Skeletal muscle satellite cell (primary cell): ENCODE measurements at regions not wholly inside any gene's neighbourhood (a gene's known extent, or its start where the extent isn't known, plus 50 kb on each side); places are given as distances from the start of the nearest gene placed in this dataset.
"Not testable (repeated sequence)": the region's sequence is repeated elsewhere in the genome, so short reads cannot be mapped to it uniquely, and the experiment has no call there.

Source experiments
- H3K27me3 ChIP-seq: 2 replicates; pipeline ENCODE4 v1.7.0; 2013; ENCODE audit warnings: low read length; ENCODE audit not compliant: control insufficient read depth, insufficient read depth
- H3K36me3 ChIP-seq: 2 replicates; pipeline ENCODE4 v1.7.0; 2013; ENCODE audit warnings: mild to moderate bottlenecking, control low read depth, low read length; ENCODE audit not compliant: insufficient read depth
- H3K4me1 ChIP-seq: 2 replicates; pipeline ENCODE4 v1.7.0; 2013; ENCODE audit warnings: low read length; ENCODE audit not compliant: control insufficient read depth, insufficient read depth
- H3K4me2 ChIP-seq: 2 replicates; pipeline ENCODE4 v1.7.0; 2013; ENCODE audit warnings: mild to moderate bottlenecking, low read length
- H3K4me3 ChIP-seq: 2 replicates; pipeline ENCODE4 v1.7.0; 2013; ENCODE audit warnings: low read length
- H3K9ac ChIP-seq: 2 replicates; pipeline ENCODE4 v1.7.0; 2013; ENCODE audit warnings: mild to moderate bottlenecking, low read depth, low read length, moderate library complexity
- H3K9me3 ChIP-seq: replicated peaks from 2 replicates; pipeline ENCODE4 v1.7.0; 2013; ENCODE audit warnings: mild to moderate bottlenecking, control low read depth, low read length

- Histone ChIP-seq H3K36me3 (no peaks in the 10 kb centered on the region), H3K9ac (no peak overlapping the region), H3K4me1 (no peaks in the 10 kb centered on the region), H3K9me3 (no peaks in the 10 kb centered on the region), H3K4me3 (no peak overlapping the region), H3K27me3 (peaks cover 4% of the 10 kb centered on the region), H3K4me2 (no peak overlapping the region)
Measured at GRCh38 chr1:76687307-76688175, 179.7 kb upstream of the ST6GALNAC5 start.

GRCh38 chr1:76690766-76691165 lies 176.5 kb upstream of the ST6GALNAC5 start:
- no peaks in the 10 kb centered on the region for H3K4me1 ChIP-seq
- no peaks in the 10 kb centered on the region for H3K36me3 ChIP-seq
- no peak overlapping the region for H3K9ac ChIP-seq
- H3K9me3 ChIP-seq, result no peaks in the 10 kb centered on the region
- H3K4me3 ChIP-seq, result no peak overlapping the region
- H3K4me2 ChIP-seq, result no peak overlapping the region
- H3K27me3 ChIP-seq, result peaks cover 7% of the 10 kb centered on the region

- Histone ChIP-seq H3K4me3 (no peak overlapping the region), H3K4me2 (no peak overlapping the region), H3K27me3 (peaks cover 4% of the 10 kb centered on the region), H3K9me3 (no peaks in the 10 kb centered on the region), H3K9ac (no peak overlapping the region), H3K36me3 (no peaks in the 10 kb centered on the region), H3K4me1 (no peaks in the 10 kb centered on the region)
Measured at GRCh38 chr1:76695535-76695934, 171.7 kb upstream of the ST6GALNAC5 start.

- Histone ChIP-seq H3K36me3 (no peaks in the 10 kb centered on the region), H3K4me3 (no peak overlapping the region), H3K27me3 (peaks cover 3% of the 10 kb centered on the region), H3K4me1 (no peaks in the 10 kb centered on the region), H3K9me3 (no peaks in the 10 kb centered on the region), H3K9ac (no peak overlapping the region), H3K4me2 (no peak overlapping the region)
Measured at GRCh38 chr1:76697361-76697760, 169.9 kb upstream of the ST6GALNAC5 start.

- not testable (repeated sequence) for H3K27me3 ChIP-seq, H3K4me3 ChIP-seq, H3K36me3 ChIP-seq, H3K4me1 ChIP-seq, H3K9me3 ChIP-seq, H3K4me2 ChIP-seq, H3K9ac ChIP-seq
Measured at GRCh38 chr1:76699646-76700045, 167.6 kb upstream of the ST6GALNAC5 start.

GRCh38 chr1:76700200-76700599 lies 167.1 kb upstream of the ST6GALNAC5 start:
- not testable (repeated sequence) for H3K4me2 ChIP-seq, H3K4me1 ChIP-seq, H3K9ac ChIP-seq, H3K27me3 ChIP-seq, H3K4me3 ChIP-seq, H3K9me3 ChIP-seq, H3K36me3 ChIP-seq

GRCh38 chr1:76705560-76705959 lies 161.7 kb upstream of the ST6GALNAC5 start:
- Histone ChIP-seq H3K4me2 (no peak overlapping the region), H3K36me3 (no peaks in the 10 kb centered on the region), H3K4me3 (no peak overlapping the region), H3K9ac (no peak overlapping the region), H3K27me3 (no peaks in the 10 kb centered on the region), H3K4me1 (no peaks in the 10 kb centered on the region), H3K9me3 (no peaks in the 10 kb centered on the region)

- H3K36me3 ChIP-seq, result no peaks in the 10 kb centered on the region
- H3K27me3 ChIP-seq, result no peaks in the 10 kb centered on the region
- H3K9me3 ChIP-seq, result no peaks in the 10 kb centered on the region
- no peak overlapping the region for H3K4me2 ChIP-seq
- H3K4me1 ChIP-seq, result no peaks in the 10 kb centered on the region
- H3K9ac ChIP-seq, result no peak overlapping the region
- H3K4me3 ChIP-seq, result no peak overlapping the region
Measured at GRCh38 chr1:76713535-76713934, 153.7 kb upstream of the ST6GALNAC5 start.

- H3K4me3 ChIP-seq, result no peak overlapping the region
- no peaks in the 10 kb centered on the region for H3K9me3 ChIP-seq
- no peaks in the 10 kb centered on the region for H3K36me3 ChIP-seq
- no peaks in the 10 kb centered on the region for H3K4me1 ChIP-seq
- H3K4me2 ChIP-seq, result no peak overlapping the region
- no peaks in the 10 kb centered on the region for H3K27me3 ChIP-seq
- no peak overlapping the region for H3K9ac ChIP-seq
Measured at GRCh38 chr1:76715474-76715873, 151.8 kb upstream of the ST6GALNAC5 start.

GRCh38 chr1:76723949-76724348 lies 143.3 kb upstream of the ST6GALNAC5 start:
- no peak overlapping the region for H3K9ac ChIP-seq
- H3K9me3 ChIP-seq, result no peaks in the 10 kb centered on the region
- H3K36me3 ChIP-seq, result no peaks in the 10 kb centered on the region
- H3K4me1 ChIP-seq, result no peaks in the 10 kb centered on the region
- H3K4me2 ChIP-seq, result no peak overlapping the region
- H3K4me3 ChIP-seq, result no peak overlapping the region
- no peaks in the 10 kb centered on the region for H3K27me3 ChIP-seq

GRCh38 chr1:76724816-76725215 lies 142.5 kb upstream of the ST6GALNAC5 start:
- Histone ChIP-seq H3K4me3 (no peak overlapping the region), H3K4me2 (no peak overlapping the region), H3K36me3 (no peaks in the 10 kb centered on the region), H3K4me1 (no peaks in the 10 kb centered on the region), H3K27me3 (no peaks in the 10 kb centered on the region), H3K9me3 (no peaks in the 10 kb centered on the region), H3K9ac (no peak overlapping the region)
